Activated naive CD8-positive, alpha-beta T cell treated with anti-CD3 and anti-CD28 coated beads for 36 hours (primary cell): ENCODE measurements at regions not wholly inside any gene's neighbourhood (a gene's known extent, or its start where the extent isn't known, plus 50 kb on each side); places are given as distances from the start of the nearest gene placed in this dataset.

Experiments used
- DNase-seq: peaks from one replicate; pipeline ENCODE4 v3.0.0; 2021
- H3K27ac Mint-ChIP-seq: one replicate; pipeline ENCODE4 v1.8.0; 2022; ENCODE audit warnings: mild to moderate bottlenecking, moderate library complexity, mixed read lengths
- H3K27me3 Mint-ChIP-seq: one replicate; pipeline ENCODE4 v1.8.0; 2022; ENCODE audit warnings: mild to moderate bottlenecking, mixed read lengths
- H3K36me3 Mint-ChIP-seq: one replicate; pipeline ENCODE4 v1.8.0; 2021; ENCODE audit warnings: mild to moderate bottlenecking, mixed read lengths
- H3K4me1 Mint-ChIP-seq: one replicate; pipeline ENCODE4 v1.8.0; 2021; ENCODE audit warnings: mixed read lengths
- H3K4me3 Mint-ChIP-seq: one replicate; pipeline ENCODE4 v1.8.0; 2022; ENCODE audit warnings: mild to moderate bottlenecking, moderate library complexity, mixed read lengths
- H3K9me3 Mint-ChIP-seq: one replicate; pipeline ENCODE4 v1.8.0; 2022; ENCODE audit warnings: mixed read lengths

- DNase-seq: no peak
- no peaks in the 10 kb centered on the region for H3K4me1 Mint-ChIP-seq
- no peaks in the 10 kb centered on the region for H3K9me3 Mint-ChIP-seq
- no peaks in the 10 kb centered on the region for H3K27me3 Mint-ChIP-seq
- no peak overlapping the region for H3K4me3 Mint-ChIP-seq
- no peak overlapping the region for H3K27ac Mint-ChIP-seq
- H3K36me3 Mint-ChIP-seq: no peaks in the 10 kb centered on the region
Measured at GRCh38 chr11:28483072-28483867, 375.1 kb downstream of the METTL15 start.

GRCh38 chr11:28482666-28483065 lies 374.5 kb downstream of the METTL15 start:
- Mint-ChIP-seq H3K36me3 (no peaks in the 10 kb centered on the region), H3K4me1 (no peaks in the 10 kb centered on the region), H3K27ac (no peak overlapping the region), H3K4me3 (no peak overlapping the region), H3K9me3 (no peaks in the 10 kb centered on the region), H3K27me3 (no peaks in the 10 kb centered on the region)
- DNase-seq: no peak

GRCh38 chr11:28481616-28482480 lies 373.7 kb downstream of the METTL15 start:
- H3K36me3 Mint-ChIP-seq: no peaks in the 10 kb centered on the region
- H3K4me3 Mint-ChIP-seq: no peak overlapping the region
- no peaks in the 10 kb centered on the region for H3K4me1 Mint-ChIP-seq
- H3K9me3 Mint-ChIP-seq: no peaks in the 10 kb centered on the region
- H3K27me3 Mint-ChIP-seq: no peaks in the 10 kb centered on the region
- no peak for DNase-seq
- no peak overlapping the region for H3K27ac Mint-ChIP-seq

GRCh38 chr11:28480406-28480805 lies 372.2 kb downstream of the METTL15 start:
- H3K9me3 Mint-ChIP-seq: no peaks in the 10 kb centered on the region
- no peak overlapping the region for H3K27ac Mint-ChIP-seq
- H3K36me3 Mint-ChIP-seq: no peaks in the 10 kb centered on the region
- no peak for DNase-seq
- no peaks in the 10 kb centered on the region for H3K27me3 Mint-ChIP-seq
- H3K4me3 Mint-ChIP-seq: no peak overlapping the region
- no peaks in the 10 kb centered on the region for H3K4me1 Mint-ChIP-seq

- no peak for DNase-seq
- Mint-ChIP-seq H3K27me3 (no peaks in the 10 kb centered on the region), H3K9me3 (no peaks in the 10 kb centered on the region), H3K27ac (no peak overlapping the region), H3K4me3 (no peak overlapping the region), H3K4me1 (no peaks in the 10 kb centered on the region), H3K36me3 (no peaks in the 10 kb centered on the region)
Measured at GRCh38 chr11:28476864-28477263, 368.7 kb downstream of the METTL15 start.

GRCh38 chr11:28476049-28476448 lies 367.9 kb downstream of the METTL15 start:
- no peaks in the 10 kb centered on the region for H3K36me3 Mint-ChIP-seq
- no peaks in the 10 kb centered on the region for H3K4me1 Mint-ChIP-seq
- no peak overlapping the region for H3K27ac Mint-ChIP-seq
- H3K27me3 Mint-ChIP-seq: no peaks in the 10 kb centered on the region
- H3K9me3 Mint-ChIP-seq: no peaks in the 10 kb centered on the region
- H3K4me3 Mint-ChIP-seq: no peak overlapping the region
- no peak for DNase-seq

GRCh38 chr11:28472904-28473303 lies 364.7 kb downstream of the METTL15 start:
- Mint-ChIP-seq H3K4me1 (no peaks in the 10 kb centered on the region), H3K27ac (no peak overlapping the region), H3K4me3 (no peak overlapping the region), H3K36me3 (no peaks in the 10 kb centered on the region), H3K9me3 (no peaks in the 10 kb centered on the region), H3K27me3 (no peaks in the 10 kb centered on the region)
- no peak for DNase-seq

- H3K4me3 Mint-ChIP-seq: no peak overlapping the region
- DNase-seq: no peak
- no peak overlapping the region for H3K27ac Mint-ChIP-seq
- H3K36me3 Mint-ChIP-seq: no peaks in the 10 kb centered on the region
- H3K4me1 Mint-ChIP-seq: no peaks in the 10 kb centered on the region
- no peaks in the 10 kb centered on the region for H3K9me3 Mint-ChIP-seq
- H3K27me3 Mint-ChIP-seq: no peaks in the 10 kb centered on the region
Measured at GRCh38 chr11:28471537-28471936, 363.3 kb downstream of the METTL15 start.

GRCh38 chr11:28470180-28470579 lies 362.0 kb downstream of the METTL15 start:
- Mint-ChIP-seq H3K27me3 (no peaks in the 10 kb centered on the region), H3K27ac (no peak overlapping the region), H3K36me3 (no peaks in the 10 kb centered on the region), H3K4me1 (no peaks in the 10 kb centered on the region), H3K4me3 (no peak overlapping the region), H3K9me3 (no peaks in the 10 kb centered on the region)
- DNase-seq: no peak

- H3K36me3 Mint-ChIP-seq: no peaks in the 10 kb centered on the region
- no peaks in the 10 kb centered on the region for H3K27me3 Mint-ChIP-seq
- DNase-seq: no peak
- H3K9me3 Mint-ChIP-seq: no peaks in the 10 kb centered on the region
- no peak overlapping the region for H3K27ac Mint-ChIP-seq
- no peak overlapping the region for H3K4me3 Mint-ChIP-seq
- H3K4me1 Mint-ChIP-seq: no peaks in the 10 kb centered on the region
Measured at GRCh38 chr11:28466506-28466905, 358.3 kb downstream of the METTL15 start.

- Mint-ChIP-seq H3K27ac (no peak overlapping the region), H3K9me3 (no peaks in the 10 kb centered on the region), H3K36me3 (no peaks in the 10 kb centered on the region), H3K4me1 (no peaks in the 10 kb centered on the region), H3K27me3 (no peaks in the 10 kb centered on the region), H3K4me3 (no peak overlapping the region)
- DNase-seq: no peak
Measured at GRCh38 chr11:28464252-28464867, 356.2 kb downstream of the METTL15 start.

- H3K4me3 Mint-ChIP-seq: no peak overlapping the region
- no peaks in the 10 kb centered on the region for H3K4me1 Mint-ChIP-seq
- DNase-seq: no peak
- no peaks in the 10 kb centered on the region for H3K27me3 Mint-ChIP-seq
- no peaks in the 10 kb centered on the region for H3K36me3 Mint-ChIP-seq
- no peak overlapping the region for H3K27ac Mint-ChIP-seq
- no peaks in the 10 kb centered on the region for H3K9me3 Mint-ChIP-seq
Measured at GRCh38 chr11:28463826-28464225, 355.6 kb downstream of the METTL15 start.

- no peaks in the 10 kb centered on the region for H3K4me1 Mint-ChIP-seq
- no peaks in the 10 kb centered on the region for H3K36me3 Mint-ChIP-seq
- H3K27me3 Mint-ChIP-seq: no peaks in the 10 kb centered on the region
- no peaks in the 10 kb centered on the region for H3K9me3 Mint-ChIP-seq
- H3K27ac Mint-ChIP-seq: no peak overlapping the region
- no peak overlapping the region for H3K4me3 Mint-ChIP-seq
- DNase-seq: no peak
Measured at GRCh38 chr11:28461846-28462245, 353.7 kb downstream of the METTL15 start.

- no peaks in the 10 kb centered on the region for H3K27me3 Mint-ChIP-seq
- H3K4me1 Mint-ChIP-seq: no peaks in the 10 kb centered on the region
- H3K9me3 Mint-ChIP-seq: no peaks in the 10 kb centered on the region
- H3K36me3 Mint-ChIP-seq: no peaks in the 10 kb centered on the region
- H3K27ac Mint-ChIP-seq: no peak overlapping the region
- no peak overlapping the region for H3K4me3 Mint-ChIP-seq
- DNase-seq: no peak
Measured at GRCh38 chr11:28461338-28461737, 353.1 kb downstream of the METTL15 start.

GRCh38 chr11:28460348-28460747 lies 352.2 kb downstream of the METTL15 start:
- no peaks in the 10 kb centered on the region for H3K36me3 Mint-ChIP-seq
- no peaks in the 10 kb centered on the region for H3K27me3 Mint-ChIP-seq
- H3K27ac Mint-ChIP-seq: no peak overlapping the region
- no peak for DNase-seq
- no peaks in the 10 kb centered on the region for H3K4me1 Mint-ChIP-seq
- no peaks in the 10 kb centered on the region for H3K9me3 Mint-ChIP-seq
- H3K4me3 Mint-ChIP-seq: no peak overlapping the region
